A549 (cell line): ENCODE measurements at regions not wholly inside any gene's neighbourhood (a gene's known extent, or its start where the extent isn't known, plus 50 kb on each side); places are given as distances from the start of the nearest gene placed in this dataset.

Experiments
- HOXA7 ChIP-seq: fragments of 250-450 bp; sonication (Bioruptor Pico); IDR thresholded peaks from 2 replicates; pipeline ENCODE4 v1.5.0; 2020; ENCODE audit warnings: mild to moderate bottlenecking, moderate library complexity
- JUN ChIP-seq, 2 experiments: fragments of >200 bp; sonication (Bioruptor Twin); formaldehyde crosslinking; IDR thresholded peaks; 2 replicates in 1 of 2; 3 replicates in 1 of 2; pipeline ENCODE4 v1.6.1; 2016 to 2017
- SMC3 ChIP-seq: fragments of >200 bp; sonication (Bioruptor Twin); formaldehyde crosslinking; IDR thresholded peaks from 3 replicates; pipeline ENCODE4 v1.6.1; 2018; ENCODE audit warnings: inconsistent platforms
- SREBF2 ChIP-seq: fragments of 450-650 bp; IDR thresholded peaks from 2 replicates; pipeline ENCODE4 v1.6.1; 2014; ENCODE audit warnings: mild to moderate bottlenecking, moderate library complexity
- TF ChIP-seq, protein P1 (sequence below): fragments of >200 bp; sonication (Bioruptor Twin); formaldehyde crosslinking; IDR thresholded peaks from 3 replicates; pipeline ENCODE4 v1.5.1; 2016
- TF ChIP-seq, protein P2 (sequence below): fragments of 150-350 bp; IDR thresholded peaks from 2 replicates; pipeline ENCODE4 v1.6.1; 2014; ENCODE audit warnings: low read depth, mild to moderate bottlenecking, low read length
- TF ChIP-seq, protein P3 (sequence below): fragments of 200-600 bp; sonication (generic); IDR thresholded peaks from 2 replicates; pipeline ENCODE4 v1.6.1; 2016; ENCODE audit warnings: antibody characterized with exemption, mild to moderate bottlenecking, moderate library complexity
- TF ChIP-seq, protein P4 (sequence below): IDR thresholded peaks from 2 replicates; pipeline ENCODE4 v1.6.1; 2012

DNA sequence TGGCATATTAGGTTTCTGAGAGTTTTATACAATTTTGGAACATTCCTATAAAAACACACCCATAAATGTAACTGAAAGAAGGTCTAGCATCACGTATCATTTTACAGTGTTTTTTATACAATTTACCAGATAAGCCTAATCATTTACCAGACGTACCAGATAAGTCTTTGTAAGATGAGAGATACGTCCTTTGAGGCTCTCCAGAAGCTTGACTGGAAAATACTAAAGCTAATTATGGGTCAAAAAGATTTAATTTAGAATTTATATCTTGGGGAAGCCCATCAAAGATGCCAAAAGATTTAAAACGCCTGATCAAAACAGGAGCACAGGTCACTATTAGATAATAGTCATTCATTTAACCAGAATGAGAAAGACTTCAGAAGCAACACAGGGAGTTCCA lies 55.0 kb downstream of the RGS12 start:
- TF ChIP-seq, protein P1, sequence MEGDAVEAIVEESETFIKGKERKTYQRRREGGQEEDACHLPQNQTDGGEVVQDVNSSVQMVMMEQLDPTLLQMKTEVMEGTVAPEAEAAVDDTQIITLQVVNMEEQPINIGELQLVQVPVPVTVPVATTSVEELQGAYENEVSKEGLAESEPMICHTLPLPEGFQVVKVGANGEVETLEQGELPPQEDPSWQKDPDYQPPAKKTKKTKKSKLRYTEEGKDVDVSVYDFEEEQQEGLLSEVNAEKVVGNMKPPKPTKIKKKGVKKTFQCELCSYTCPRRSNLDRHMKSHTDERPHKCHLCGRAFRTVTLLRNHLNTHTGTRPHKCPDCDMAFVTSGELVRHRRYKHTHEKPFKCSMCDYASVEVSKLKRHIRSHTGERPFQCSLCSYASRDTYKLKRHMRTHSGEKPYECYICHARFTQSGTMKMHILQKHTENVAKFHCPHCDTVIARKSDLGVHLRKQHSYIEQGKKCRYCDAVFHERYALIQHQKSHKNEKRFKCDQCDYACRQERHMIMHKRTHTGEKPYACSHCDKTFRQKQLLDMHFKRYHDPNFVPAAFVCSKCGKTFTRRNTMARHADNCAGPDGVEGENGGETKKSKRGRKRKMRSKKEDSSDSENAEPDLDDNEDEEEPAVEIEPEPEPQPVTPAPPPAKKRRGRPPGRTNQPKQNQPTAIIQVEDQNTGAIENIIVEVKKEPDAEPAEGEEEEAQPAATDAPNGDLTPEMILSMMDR, result no peak
- TF ChIP-seq SMC3 (no peak), HOXA7 (CRISPR knock-in tag) (no peak), SREBF2 (no peak), JUN (IDR thresholded peaks at IDR 0.05) (no peak)
- TF ChIP-seq, protein P2, sequence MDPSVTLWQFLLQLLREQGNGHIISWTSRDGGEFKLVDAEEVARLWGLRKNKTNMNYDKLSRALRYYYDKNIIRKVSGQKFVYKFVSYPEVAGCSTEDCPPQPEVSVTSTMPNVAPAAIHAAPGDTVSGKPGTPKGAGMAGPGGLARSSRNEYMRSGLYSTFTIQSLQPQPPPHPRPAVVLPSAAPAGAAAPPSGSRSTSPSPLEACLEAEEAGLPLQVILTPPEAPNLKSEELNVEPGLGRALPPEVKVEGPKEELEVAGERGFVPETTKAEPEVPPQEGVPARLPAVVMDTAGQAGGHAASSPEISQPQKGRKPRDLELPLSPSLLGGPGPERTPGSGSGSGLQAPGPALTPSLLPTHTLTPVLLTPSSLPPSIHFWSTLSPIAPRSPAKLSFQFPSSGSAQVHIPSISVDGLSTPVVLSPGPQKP, result no peak
- TF ChIP-seq, protein P3, sequence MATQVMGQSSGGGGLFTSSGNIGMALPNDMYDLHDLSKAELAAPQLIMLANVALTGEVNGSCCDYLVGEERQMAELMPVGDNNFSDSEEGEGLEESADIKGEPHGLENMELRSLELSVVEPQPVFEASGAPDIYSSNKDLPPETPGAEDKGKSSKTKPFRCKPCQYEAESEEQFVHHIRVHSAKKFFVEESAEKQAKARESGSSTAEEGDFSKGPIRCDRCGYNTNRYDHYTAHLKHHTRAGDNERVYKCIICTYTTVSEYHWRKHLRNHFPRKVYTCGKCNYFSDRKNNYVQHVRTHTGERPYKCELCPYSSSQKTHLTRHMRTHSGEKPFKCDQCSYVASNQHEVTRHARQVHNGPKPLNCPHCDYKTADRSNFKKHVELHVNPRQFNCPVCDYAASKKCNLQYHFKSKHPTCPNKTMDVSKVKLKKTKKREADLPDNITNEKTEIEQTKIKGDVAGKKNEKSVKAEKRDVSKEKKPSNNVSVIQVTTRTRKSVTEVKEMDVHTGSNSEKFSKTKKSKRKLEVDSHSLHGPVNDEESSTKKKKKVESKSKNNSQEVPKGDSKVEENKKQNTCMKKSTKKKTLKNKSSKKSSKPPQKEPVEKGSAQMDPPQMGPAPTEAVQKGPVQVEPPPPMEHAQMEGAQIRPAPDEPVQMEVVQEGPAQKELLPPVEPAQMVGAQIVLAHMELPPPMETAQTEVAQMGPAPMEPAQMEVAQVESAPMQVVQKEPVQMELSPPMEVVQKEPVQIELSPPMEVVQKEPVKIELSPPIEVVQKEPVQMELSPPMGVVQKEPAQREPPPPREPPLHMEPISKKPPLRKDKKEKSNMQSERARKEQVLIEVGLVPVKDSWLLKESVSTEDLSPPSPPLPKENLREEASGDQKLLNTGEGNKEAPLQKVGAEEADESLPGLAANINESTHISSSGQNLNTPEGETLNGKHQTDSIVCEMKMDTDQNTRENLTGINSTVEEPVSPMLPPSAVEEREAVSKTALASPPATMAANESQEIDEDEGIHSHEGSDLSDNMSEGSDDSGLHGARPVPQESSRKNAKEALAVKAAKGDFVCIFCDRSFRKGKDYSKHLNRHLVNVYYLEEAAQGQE, result no peak
- TF ChIP-seq, protein P4, sequence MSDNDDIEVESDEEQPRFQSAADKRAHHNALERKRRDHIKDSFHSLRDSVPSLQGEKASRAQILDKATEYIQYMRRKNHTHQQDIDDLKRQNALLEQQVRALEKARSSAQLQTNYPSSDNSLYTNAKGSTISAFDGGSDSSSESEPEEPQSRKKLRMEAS, result no peak
